Mammary epithelial cell (primary cell): ENCODE measurements at regions not wholly inside any gene's neighbourhood (a gene's known extent, or its start where the extent isn't known, plus 50 kb on each side); places are given as distances from the start of the nearest gene placed in this dataset.

Experiments used
- CTCF ChIP-seq, 2 donors: IDR thresholded peaks in 1 of 2; conservative IDR thresholded peaks in 1 of 2; 2 replicates each; pipeline ENCODE4 v1.5.1; 2011 to 2012; ENCODE audit warnings: inconsistent platforms in 2 of 2, low read length in 2 of 2, mild to moderate bottlenecking in 2 of 2, control low read depth in 1 of 2, low read depth in 1 of 2; ENCODE audit not compliant: insufficient read depth in 1 of 2; ENCODE audit errors: extremely low read depth in 1 of 2
- EZH2 ChIP-seq: IDR thresholded peaks from 2 replicates; pipeline ENCODE4 v1.6.1; 2012; ENCODE audit warnings: low read length, inconsistent platforms, borderline replicate concordance

GRCh38 chr2:221097949-221098348, 474.2 kb downstream of the EPHA4 start:
- no peak for TF ChIP-seq CTCF (conservative IDR thresholded peaks at IDR 0.05 in 1 of 2, IDR thresholded peaks at IDR 0.05 in 1 of 2; ENCODE audit: extremely low read depth in 1 of 2, insufficient read depth in 1 of 2, low read depth in 1 of 2, low read length in 2 of 2)
- no peak for TF ChIP-seq EZH2
